ENCODE measurements at regions not wholly inside any gene's neighbourhood (a gene's known extent, or its start where the extent isn't known, plus 50 kb on each side); places are given as distances from the start of the nearest gene placed in this dataset.

- H3K4me1 Mint-ChIP-seq = no peaks in the 10 kb centered on the region
- H3K36me3 Mint-ChIP-seq = peaks cover 0 to 5% of the 10 kb centered on the region in 2 donors
- H3K27me3 Mint-ChIP-seq = peaks cover 0 to 9% (median 8%) of the 10 kb centered on the region in 3 donors
- ATAC-seq (ENCODE audit: low read depth in 2 of 2) (no peak), DNase-seq (no peak)
- H3K27ac Mint-ChIP-seq = no peak overlapping the region
- H3K4me3 Mint-ChIP-seq = no peak overlapping the region
- H3K9me3 Mint-ChIP-seq = peaks cover 0 to 14% (median 3%) of the 10 kb centered on the region in 7 donors
These were observed 176.5 kb downstream of the RAP2B start for GRCh38 chr3:153338487-153338886.

GRCh38 chr3:153339065-153339464, 177.0 kb downstream of the RAP2B start:
- no peak for DNase-seq
- Mint-ChIP-seq H3K27ac (no peak overlapping the region), H3K4me1 (no peaks in the 10 kb centered on the region), H3K4me3 (no peak overlapping the region), H3K9me3 (peaks cover 0 to 14% (median 3%) of the 10 kb centered on the region in 7 donors), H3K27me3 (peaks cover 0 to 9% (median 8%) of the 10 kb centered on the region in 3 donors), H3K36me3 (peaks cover 0 to 5% of the 10 kb centered on the region in 2 donors)
- no peak for ATAC-seq (ENCODE audit: low read depth in 2 of 2)

- Mint-ChIP-seq H3K4me1 (no peaks in the 10 kb centered on the region), H3K4me3 (no peak overlapping the region), H3K36me3 (peaks cover 0 to 5% of the 10 kb centered on the region in 2 donors), H3K27ac (no peak overlapping the region), H3K27me3 (peaks cover 4 to 9% (median 8%) of the 10 kb centered on the region in 3 donors), H3K9me3 (peaks cover 0 to 14% (median 7%) of the 10 kb centered on the region in 7 donors)
- DNase-seq (no peak), ATAC-seq (ENCODE audit: low read depth in 2 of 2) (no peak)
These were observed 182.2 kb downstream of the RAP2B start for GRCh38 chr3:153343988-153344782.

GRCh38 chr3:153348457-153349107, 186.6 kb downstream of the RAP2B start:
- Mint-ChIP-seq H3K4me1 (no peaks in the 10 kb centered on the region), H3K27ac (no peak overlapping the region), H3K9me3 (peaks cover 0 to 7% (median 0%) of the 10 kb centered on the region in 7 donors), H3K27me3 (peaks cover 4 to 10% (median 10%) of the 10 kb centered on the region in 3 donors), H3K4me3 (no peak overlapping the region), H3K36me3 (no peaks in the 10 kb centered on the region)
- ATAC-seq (ENCODE audit: low read depth in 2 of 2) (no peak), DNase-seq (no peak)

DNA sequence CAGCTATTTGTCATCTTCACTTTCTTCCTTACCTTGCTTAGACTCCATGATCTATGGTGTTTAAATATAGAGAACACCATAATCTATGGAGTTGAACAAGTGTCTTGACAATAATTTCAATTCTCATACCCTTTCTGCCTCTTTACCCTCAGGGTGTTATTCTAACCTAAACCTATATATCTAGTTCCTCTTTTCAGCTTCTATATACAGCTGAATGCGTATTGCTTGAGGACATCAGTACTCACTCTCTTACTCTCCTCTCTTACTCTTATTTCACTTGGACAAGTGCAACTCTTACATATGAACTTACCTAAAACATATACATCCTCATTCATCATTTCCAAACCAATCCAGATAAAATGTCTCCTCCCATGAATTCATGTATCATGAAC, 187.1 kb downstream of the RAP2B start:
- Mint-ChIP-seq H3K4me3 (no peak overlapping the region), H3K27me3 (peaks cover 4 to 10% (median 10%) of the 10 kb centered on the region in 3 donors), H3K9me3 (peaks cover 0 to 7% (median 0%) of the 10 kb centered on the region in 7 donors), H3K36me3 (no peaks in the 10 kb centered on the region), H3K4me1 (no peaks in the 10 kb centered on the region), H3K27ac (no peak overlapping the region)
- DNase-seq = no peak
- ATAC-seq (ENCODE audit: low read depth in 2 of 2) = no peak

DNA sequence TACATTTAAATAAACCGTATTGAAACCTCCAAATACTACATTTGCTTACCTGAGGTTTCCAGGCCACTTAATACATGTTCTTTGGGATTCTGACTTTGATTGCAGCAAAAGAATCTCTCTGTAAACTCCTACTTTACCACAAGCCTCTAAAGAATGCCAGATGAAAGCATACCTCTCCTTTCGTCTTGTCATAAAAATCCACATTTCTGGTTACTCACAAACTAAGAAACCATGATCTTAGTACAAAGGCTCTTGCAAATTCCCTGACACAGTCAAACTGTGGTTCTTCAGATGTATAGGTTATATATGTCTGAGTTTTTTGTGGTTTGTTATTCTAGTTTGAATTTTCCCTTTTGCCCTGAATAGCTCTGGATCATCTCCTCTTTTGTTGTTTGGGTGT, 188.4 kb downstream of the RAP2B start:
- Mint-ChIP-seq H3K4me3 (no peak overlapping the region), H3K36me3 (no peaks in the 10 kb centered on the region), H3K27ac (no peak overlapping the region), H3K9me3 (peaks cover 0 to 7% (median 0%) of the 10 kb centered on the region in 7 donors), H3K27me3 (peaks cover 4 to 10% (median 10%) of the 10 kb centered on the region in 3 donors), H3K4me1 (no peaks in the 10 kb centered on the region)
- DNase-seq (no peak), ATAC-seq (ENCODE audit: low read depth in 2 of 2) (no peak)

DNA sequence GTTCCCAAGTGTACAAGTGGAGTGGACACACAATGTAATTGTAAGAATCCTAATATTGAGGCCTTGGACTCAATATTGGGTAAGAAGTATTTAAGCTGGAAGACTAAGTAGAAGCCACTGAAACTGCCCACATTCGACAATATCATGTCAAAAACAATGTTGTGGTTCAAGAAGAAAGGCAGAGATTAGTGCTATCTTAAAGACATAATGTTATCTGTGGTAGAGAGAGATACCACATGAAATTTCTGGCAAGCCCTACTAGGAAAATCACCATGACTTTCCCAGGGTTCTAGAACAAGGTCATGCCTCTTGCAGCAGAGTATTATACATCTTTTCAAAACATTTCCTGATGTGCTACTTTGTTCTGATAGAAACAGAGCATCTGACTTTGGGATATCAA, 192.6 kb downstream of the RAP2B start:
- H3K4me1 Mint-ChIP-seq = no peaks in the 10 kb centered on the region
- no peak overlapping the region for H3K27ac Mint-ChIP-seq
- DNase-seq = no peak
- H3K27me3 Mint-ChIP-seq = peaks cover 0 to 10% (median 10%) of the 10 kb centered on the region in 3 donors
- H3K36me3 Mint-ChIP-seq = no peaks in the 10 kb centered on the region
- no peak for ATAC-seq (ENCODE audit: low read depth in 2 of 2)
- no peak overlapping the region for H3K4me3 Mint-ChIP-seq
- H3K9me3 Mint-ChIP-seq = no peaks in the 10 kb centered on the region

GRCh38 chr3:153355559-153355958, 193.5 kb downstream of the RAP2B start:
- H3K9me3 Mint-ChIP-seq = no peaks in the 10 kb centered on the region
- peak overlapping the region in 1 of 8 donors; percentile 2 for H3K4me3 Mint-ChIP-seq
- no peaks in the 10 kb centered on the region for H3K4me1 Mint-ChIP-seq
- H3K27ac Mint-ChIP-seq = no peak overlapping the region
- peaks cover 0 to 10% (median 10%) of the 10 kb centered on the region in 3 donors for H3K27me3 Mint-ChIP-seq
- ATAC-seq (ENCODE audit: low read depth in 2 of 2) = no peak
- DNase-seq = no peak
- no peaks in the 10 kb centered on the region for H3K36me3 Mint-ChIP-seq

DNA sequence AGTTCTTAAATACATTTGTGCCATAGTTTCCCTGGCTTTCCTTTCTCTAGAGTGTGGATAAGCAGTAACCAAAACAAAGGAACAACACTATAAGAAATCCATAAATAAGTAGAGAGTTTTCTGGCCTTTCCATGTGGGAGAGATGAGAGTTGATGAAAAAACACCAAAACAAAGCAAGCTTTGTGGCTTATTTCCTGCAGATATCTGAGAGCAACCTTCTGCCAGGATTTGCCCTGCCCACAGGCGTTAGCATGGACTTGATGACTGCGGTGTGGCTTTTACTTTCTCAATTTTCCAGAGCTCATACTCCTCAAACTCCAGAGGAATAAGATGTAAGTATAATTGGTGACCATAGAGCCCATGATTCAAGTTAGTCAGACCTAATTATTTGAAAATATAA, 194.9 kb downstream of the RAP2B start:
- ATAC-seq (ENCODE audit: low read depth in 2 of 2) (no peak), DNase-seq (no peak)
- Mint-ChIP-seq H3K27me3 (peaks cover 0 to 10% (median 5%) of the 10 kb centered on the region in 3 donors), H3K27ac (no peak overlapping the region), H3K9me3 (no peaks in the 10 kb centered on the region), H3K4me1 (no peaks in the 10 kb centered on the region), H3K4me3 (no peak overlapping the region), H3K36me3 (no peaks in the 10 kb centered on the region)

GRCh38 chr3:153357436-153357835, 195.4 kb downstream of the RAP2B start:
- Mint-ChIP-seq H3K36me3 (no peaks in the 10 kb centered on the region), H3K4me1 (no peaks in the 10 kb centered on the region), H3K4me3 (no peak overlapping the region), H3K27me3 (peaks cover 0 to 9% (median 5%) of the 10 kb centered on the region in 3 donors), H3K9me3 (peaks cover 0 to under 1% (median 0%) of the 10 kb centered on the region in 7 donors), H3K27ac (no peak overlapping the region)
- ATAC-seq (ENCODE audit: low read depth in 2 of 2) (no peak), DNase-seq (no peak)

DNA sequence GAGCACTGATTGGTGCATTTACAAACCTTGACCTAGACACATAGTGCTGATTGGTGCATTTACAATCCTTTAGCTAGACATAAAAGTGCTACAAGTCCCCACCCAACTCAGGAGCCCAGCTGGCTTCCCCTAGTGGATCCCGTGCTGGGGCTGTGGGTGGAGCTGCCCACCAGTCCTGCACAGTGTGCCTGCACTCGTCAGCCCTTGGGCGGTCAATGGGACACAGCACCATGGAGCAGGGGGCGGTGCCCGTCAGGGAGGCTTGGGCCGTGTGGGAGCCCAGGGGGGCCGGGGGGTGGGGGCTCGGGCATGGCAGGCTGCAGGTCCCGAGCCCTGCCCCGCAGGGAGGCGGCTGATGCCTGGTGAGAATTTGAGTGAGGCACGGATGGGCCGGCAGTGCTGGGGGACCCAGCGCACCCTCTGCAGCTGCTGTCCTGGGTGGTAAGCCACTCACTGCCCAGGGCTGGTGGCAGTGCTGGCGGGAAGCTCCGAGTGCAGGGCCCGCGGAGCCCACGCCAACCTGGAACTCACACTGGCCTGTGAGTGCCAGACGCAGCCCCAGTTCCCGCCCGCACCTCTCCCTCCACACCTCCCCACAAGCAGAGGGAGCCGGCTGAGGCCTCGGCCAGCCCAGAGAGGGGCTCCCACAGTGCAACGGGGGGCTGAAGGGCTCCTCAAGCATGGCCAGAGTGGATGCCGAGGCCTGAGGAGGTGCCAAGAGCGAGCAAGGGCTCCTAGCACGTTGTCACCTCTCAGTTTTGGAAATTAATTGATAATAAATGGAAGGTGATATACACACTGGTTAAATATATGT, 207.7 kb downstream of the RAP2B start:
- Mint-ChIP-seq H3K27ac (no peak overlapping the region), H3K9me3 (peaks cover 5 to 13% (median 9%) of the 10 kb centered on the region in 7 donors)

GRCh38 chr3:153370680-153371079, 208.7 kb downstream of the RAP2B start:
- Mint-ChIP-seq H3K9me3 (peaks cover 3 to 10% (median 6%) of the 10 kb centered on the region in 7 donors), H3K27ac (no peak overlapping the region), H3K36me3 (no peaks in the 10 kb centered on the region), H3K4me3 (no peak overlapping the region), H3K27me3 (no peaks in the 10 kb centered on the region), H3K4me1 (peaks cover 8 to 14% (median 10%) of the 10 kb centered on the region in 3 donors)
- ATAC-seq (ENCODE audit: low read depth in 2 of 2) (no peak), DNase-seq (no peak)

More for the DNA sequence above, 207.7 kb downstream of the RAP2B start:
- no peaks in the 10 kb centered on the region for H3K27me3 Mint-ChIP-seq
- H3K36me3 Mint-ChIP-seq = no peaks in the 10 kb centered on the region
- ATAC-seq (ENCODE audit: low read depth in 2 of 2) (no peak), DNase-seq (no peak)
- H3K4me3 Mint-ChIP-seq = no peak overlapping the region
- H3K4me1 Mint-ChIP-seq = peaks cover 8 to 14% (median 10%) of the 10 kb centered on the region in 3 donors

- no peak overlapping the region for H3K27ac Mint-ChIP-seq
- no peaks in the 10 kb centered on the region for H3K36me3 Mint-ChIP-seq
- peaks cover 0 to 8% (median 5%) of the 10 kb centered on the region in 7 donors for H3K9me3 Mint-ChIP-seq
- H3K27me3 Mint-ChIP-seq = no peaks in the 10 kb centered on the region
- DNase-seq (no peak), ATAC-seq (ENCODE audit: low read depth in 2 of 2) (no peak)
- H3K4me3 Mint-ChIP-seq = no peak overlapping the region
- H3K4me1 Mint-ChIP-seq = peaks cover 8 to 14% (median 10%) of the 10 kb centered on the region in 3 donors
These were observed 210.3 kb downstream of the RAP2B start for GRCh38 chr3:153372326-153372725.
